GM13977 (cell line): ENCODE measurements at regions not wholly inside any gene's neighbourhood (a gene's known extent, or its start where the extent isn't known, plus 50 kb on each side); places are given as distances from the start of the nearest gene placed in this dataset.

Experiments used
- DNase-seq: peaks from one replicate; pipeline ENCODE4 v3.0.0; 2012; ENCODE audit warnings: low spot score
- CTCF ChIP-seq: IDR thresholded peaks from 2 replicates; pipeline ENCODE4 v1.5.1; 2012; ENCODE audit warnings: mild to moderate bottlenecking, control low read depth; ENCODE audit not compliant: insufficient read depth; ENCODE audit errors: extremely low read depth, missing control alignments
- in situ Hi-C: fragments of 300-500 bp; cut with MboI; formaldehyde crosslinking; loops from one replicate; pipeline ENCODE4 v1.12.0; 2022; ENCODE audit warnings: low sequenced_read_pairs, low pct_unique_long_range_greater_than_20kb, mixed read lengths, inconsistent platforms; ENCODE audit not compliant: unreplicated experiment

DNA sequence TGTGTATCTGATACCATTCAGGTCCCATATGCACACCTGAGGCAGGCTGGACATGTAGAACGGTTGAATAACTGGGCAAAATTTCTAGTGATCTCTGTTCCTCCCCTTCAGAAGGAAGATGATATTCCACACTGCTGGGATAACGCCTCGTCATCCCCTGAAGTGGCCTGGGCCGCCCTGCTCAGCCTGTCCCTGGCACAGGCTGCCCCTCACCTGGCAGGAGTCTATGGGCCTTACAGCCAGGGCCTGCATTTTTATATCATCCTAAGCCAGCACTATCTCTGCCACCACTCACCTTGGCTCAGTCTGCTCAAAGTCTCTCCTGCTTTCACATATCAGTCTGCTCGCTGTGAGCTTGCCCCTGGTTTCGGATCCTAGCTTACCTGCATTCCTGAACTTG, 209.2 kb downstream of the CSNK2A3 start:
- in situ Hi-C loops, result no loop called here
- DNase-seq, result no peak

DNA sequence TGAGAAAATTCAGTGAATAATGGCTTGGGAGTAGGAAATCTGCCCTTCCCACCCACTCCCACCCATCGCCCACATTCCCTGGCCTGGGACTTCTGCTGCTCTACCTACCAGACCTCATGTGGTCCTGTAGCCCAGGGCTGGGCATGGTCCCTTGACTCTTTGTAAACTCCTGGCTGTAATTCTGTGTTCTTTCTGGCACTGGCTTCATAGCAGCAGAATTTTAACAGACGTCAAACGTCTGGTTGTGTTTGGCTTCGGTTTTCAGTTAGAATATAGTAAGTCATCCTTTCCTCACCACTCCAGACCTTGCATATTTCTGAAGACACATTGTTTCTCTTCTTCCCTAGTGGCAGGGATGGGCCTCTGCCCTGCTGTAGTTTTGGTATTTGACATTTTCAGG, 210.6 kb downstream of the CSNK2A3 start:
- in situ Hi-C loops, result no loop called here
- no peak for DNase-seq
- no peak for TF ChIP-seq CTCF

More for the DNA sequence above, 209.2 kb downstream of the CSNK2A3 start:
- no peak for TF ChIP-seq CTCF

- no peak for DNase-seq
- TF ChIP-seq CTCF, result no peak
- in situ Hi-C loops, result no loop called here
Observed at GRCh38 chr11:11141065-11141464, 212.0 kb downstream of the CSNK2A3 start.

- in situ Hi-C loops, result no loop called here
- no peak for DNase-seq
- no peak for TF ChIP-seq CTCF
Observed at GRCh38 chr11:11140510-11140909, 212.5 kb downstream of the CSNK2A3 start.

DNA sequence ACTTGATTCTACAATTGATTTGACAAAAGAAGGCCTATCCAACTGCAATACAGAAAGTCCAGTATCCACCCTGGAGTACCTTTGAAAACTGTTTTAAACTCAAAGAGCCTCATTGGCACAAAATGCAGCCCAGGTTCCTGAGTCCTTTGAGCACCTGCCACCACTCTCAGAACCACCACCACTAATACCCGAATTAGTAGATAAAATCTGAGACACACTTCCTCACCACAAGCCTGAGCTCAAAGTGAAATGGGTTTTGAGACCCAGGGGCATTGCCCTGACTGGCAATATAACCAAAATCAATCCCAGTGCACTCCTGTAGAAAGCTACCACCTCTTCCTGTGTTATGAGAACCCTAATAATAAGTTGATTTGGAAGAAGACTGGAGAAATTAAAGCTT, 215.7 kb downstream of the CSNK2A3 start:
- in situ Hi-C loops, result no loop called here
- TF ChIP-seq CTCF, result no peak
- DNase-seq, result no peak

DNA sequence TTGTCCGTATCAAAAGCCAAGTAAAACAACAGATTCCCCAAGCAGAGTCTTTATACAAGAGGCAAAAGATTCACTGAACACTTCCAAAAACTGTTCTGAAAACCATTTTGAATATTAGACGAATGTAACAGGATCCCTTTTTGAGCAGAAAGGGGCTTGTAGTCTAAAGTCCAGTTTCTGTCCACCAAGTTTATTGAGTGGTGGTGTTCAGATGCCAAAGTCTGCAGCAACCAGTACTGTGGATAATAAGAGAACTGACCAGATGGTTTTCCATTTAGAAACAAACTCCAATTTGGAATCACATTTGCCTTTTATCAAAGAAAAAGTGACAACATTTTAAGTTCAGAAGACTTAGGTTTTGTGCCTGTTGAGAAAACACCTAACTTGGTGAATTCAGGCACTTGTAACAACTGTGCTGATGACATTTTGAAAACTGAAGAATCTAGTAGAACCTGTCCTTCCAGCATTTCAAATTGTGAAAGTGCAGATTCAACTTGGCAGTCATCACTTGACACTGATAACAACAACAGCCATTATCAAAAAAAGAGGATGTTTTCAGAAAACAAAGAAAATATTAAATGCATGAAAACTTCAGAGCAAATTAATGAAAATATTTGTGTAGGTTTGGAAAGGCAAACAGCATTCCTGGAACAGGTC, 217.1 kb downstream of the CSNK2A3 start:
- DNase-seq, result no peak
- TF ChIP-seq CTCF, result no peak
- in situ Hi-C loops, result no loop called here

DNA sequence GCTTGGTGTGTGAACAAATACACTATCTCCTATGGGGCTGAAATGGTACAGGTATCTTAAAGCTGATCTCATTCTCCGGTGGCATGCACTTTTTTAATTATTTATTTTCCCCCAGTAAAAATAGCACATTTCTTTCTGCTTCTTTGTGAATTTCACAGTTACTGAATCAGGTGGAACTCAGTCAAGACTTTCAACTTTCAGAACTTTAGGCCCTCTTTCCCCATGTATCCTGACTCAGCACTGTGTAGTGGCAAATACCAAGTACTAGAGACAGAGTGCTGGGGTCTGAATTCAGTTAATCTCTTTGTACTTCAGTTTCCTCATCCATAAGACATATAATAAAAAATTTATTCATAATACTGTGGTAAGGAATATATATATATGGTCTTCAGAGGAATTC, 223.9 kb downstream of the CSNK2A3 start:
- in situ Hi-C loops, result no loop called here
- no peak for TF ChIP-seq CTCF
- DNase-seq, result no peak
